Hematopoietic multipotent progenitor cell (in vitro differentiated cells): ENCODE measurements at regions not wholly inside any gene's neighbourhood (a gene's known extent, or its start where the extent isn't known, plus 50 kb on each side); places are given as distances from the start of the nearest gene placed in this dataset.
"Not testable (repeated sequence)": the region's sequence is repeated elsewhere in the genome, so short reads cannot be mapped to it uniquely, and the experiment has no call there.

ENCODE experiments used
- DNase-seq, 3 donors: peaks; one replicate each; pipeline ENCODE4 v3.0.0-alpha.2; 2011 to 2015; ENCODE audit warnings: low read depth in 2 of 3, low spot score in 2 of 3

DNA sequence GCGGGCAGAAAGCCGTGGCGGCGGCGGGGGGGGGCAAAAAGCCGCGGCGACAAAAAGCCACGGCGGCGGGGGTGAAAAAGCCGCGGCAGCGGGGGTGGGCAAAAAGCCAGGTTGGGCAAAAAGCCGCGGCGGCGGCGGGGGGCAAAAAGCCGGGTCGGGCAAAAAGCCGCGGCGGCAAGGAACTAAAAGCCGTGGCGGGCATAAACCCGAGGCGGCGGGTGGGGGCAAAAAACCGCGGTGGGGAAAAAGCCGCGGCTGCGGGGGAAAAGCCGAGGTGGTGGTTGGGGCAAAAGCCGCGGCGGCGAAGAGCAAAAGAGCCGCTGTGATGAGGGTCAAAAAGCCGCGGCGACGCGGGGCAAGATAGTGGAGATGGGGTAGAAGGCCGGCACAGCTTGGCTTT lies 1834.2 kb downstream of the FOXD4L5 start:
- DNase-seq: not testable (repeated sequence)

DNA sequence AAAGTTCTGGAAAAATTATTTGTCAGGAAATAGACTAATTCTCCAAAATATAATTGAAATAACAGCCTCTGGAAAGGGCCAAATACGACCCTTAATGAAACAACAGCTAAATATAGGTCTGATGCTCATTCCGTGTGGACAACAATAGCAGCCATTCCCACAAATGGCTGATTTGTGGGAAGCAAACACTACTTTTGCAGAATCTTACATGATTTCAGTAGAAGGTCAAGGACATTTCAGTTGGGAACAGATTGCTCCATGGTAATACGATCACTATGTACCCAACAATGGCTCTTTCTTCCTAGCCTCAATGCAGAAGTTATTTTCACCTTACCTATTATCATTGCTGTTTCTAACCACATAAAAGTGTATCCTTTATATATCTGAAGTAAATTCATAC lies 1859.9 kb downstream of the FOXD4L5 start:
- not testable (repeated sequence) for DNase-seq

DNA sequence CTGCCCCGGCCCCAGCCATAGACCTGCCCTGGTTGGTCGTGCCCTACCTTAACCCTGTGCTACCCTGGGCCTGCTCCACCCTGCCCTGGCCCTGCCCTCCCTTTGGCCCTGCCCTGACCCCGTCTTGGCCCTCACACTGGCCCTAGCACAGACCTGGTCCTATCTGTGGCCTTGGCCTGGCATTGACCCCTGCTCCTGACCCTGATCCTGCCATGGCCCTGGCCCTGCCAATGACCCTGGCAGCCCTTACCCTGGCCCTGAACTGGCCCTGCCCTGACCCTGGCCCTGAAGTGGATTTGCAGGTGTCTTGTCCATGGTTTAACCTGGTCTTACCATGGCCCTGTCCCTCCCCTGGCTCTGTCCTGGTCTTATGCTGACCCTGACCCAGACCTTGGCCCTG lies 1894.1 kb downstream of the FOXD4L5 start:
- DNase-seq: not testable (repeated sequence)

DNA sequence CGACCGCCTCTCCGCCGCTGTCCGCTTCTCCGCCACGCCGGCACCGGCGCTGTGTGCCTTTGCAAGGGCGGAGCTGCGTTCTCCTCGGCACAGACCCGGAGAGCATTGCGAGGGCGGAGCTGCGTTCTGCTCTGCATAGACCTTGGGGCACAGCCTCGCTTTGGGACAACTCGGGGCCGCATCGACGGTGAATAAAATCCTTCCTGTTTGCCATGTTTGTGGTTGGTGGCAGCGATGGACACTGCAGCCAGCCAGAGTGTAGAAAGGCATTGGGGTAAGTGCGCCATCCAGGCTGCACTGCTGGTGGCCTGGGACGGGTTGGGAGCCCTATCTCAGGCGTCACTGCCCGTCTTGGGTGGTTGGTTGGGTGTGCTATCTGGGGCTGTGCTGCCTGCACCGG lies 1899.5 kb downstream of the FOXD4L5 start:
- not testable (repeated sequence) for DNase-seq

DNA sequence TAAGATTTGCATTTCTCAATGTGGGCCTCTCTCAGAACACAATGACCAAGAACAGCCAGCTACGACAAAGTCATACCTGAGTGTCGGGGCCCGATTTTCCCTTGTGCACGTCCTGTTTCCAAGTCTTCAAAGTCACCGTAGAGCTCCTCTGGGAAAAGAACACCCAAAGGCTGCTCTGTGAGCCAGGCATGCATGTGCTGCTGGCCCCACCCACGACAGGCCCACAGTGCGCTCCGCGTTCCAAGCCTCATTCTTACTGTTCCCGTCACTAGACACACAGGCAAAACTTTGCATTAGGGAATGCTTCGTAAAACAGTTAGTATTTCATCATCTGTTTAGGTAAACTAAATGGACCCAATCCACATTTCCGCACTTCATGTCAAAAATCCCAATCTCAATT lies 1905.1 kb downstream of the FOXD4L5 start:
- not testable (repeated sequence) for DNase-seq

DNA sequence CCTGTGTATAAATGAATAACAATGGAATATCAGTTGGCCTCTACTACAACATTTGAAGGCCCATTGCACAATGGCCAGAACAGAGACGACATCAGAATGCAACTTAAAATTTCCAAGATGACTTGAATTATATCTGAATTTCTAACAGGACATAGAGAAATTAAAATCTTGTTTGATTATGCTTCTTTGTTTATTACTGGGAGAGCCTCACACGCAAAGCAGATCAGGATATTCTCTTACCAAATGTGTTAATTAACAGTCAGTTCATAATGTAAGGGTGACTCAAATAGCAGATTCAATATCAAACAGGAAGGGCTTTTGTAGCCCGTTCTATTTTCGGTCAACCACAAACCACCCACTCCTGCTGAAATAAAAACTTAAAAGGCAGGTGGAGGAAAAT lies 1930.8 kb downstream of the FOXD4L5 start:
- DNase-seq: peak in 1 of 3 donors; percentile 7

DNA sequence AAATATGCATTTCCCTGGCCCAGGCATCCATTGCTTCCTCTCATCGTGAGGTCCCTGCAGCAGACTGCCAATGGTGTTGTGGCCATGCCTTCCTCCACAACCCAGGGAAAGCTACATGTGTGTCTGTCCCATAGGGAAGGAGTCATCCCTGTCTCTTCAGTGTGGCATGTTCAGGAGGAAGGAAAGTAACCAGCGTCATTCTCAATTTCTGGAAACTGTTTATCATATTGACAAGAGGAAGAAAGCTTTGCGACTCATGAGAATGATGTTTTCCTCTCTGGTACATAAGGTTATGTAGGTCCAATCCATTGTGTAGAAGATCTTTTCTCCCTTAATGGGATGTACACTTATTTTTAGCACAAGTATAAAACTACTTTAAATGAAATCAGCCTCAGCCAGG lies 1937.7 kb downstream of the FOXD4L5 start:
- not testable (repeated sequence) for DNase-seq

DNA sequence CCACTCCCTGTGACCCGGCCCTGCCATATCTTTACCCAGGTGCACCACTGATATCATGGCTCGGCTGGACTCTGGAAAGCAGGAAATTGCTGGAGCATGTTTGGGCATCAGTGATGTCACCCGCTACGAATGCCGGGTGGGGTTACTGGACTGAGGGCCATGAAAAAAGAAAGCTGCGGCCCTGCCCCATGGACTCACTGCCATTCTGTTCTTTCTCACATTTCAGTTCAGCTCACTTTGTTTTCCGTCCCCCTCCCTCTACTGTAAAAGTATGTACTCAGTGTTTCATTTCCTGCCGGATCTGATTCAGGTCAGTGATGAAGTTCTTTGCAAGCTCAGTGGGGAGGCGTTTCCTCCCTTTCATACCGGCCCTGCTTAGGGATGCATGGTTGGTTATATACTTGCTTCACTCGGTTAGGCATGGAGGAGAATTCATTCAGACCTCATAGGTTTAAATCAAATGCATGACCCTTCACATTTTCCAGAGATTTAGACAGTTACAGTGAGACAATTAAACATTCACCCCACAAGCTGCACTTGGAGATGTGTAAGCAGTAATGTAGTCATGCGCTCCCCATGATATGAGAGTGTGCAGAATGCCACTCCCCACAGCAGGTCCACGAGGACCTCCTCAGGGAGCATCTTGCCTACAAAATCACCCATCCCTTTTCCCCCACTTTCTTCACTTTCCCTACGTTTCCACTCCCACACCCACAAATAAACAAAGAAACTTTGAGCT lies 1938.5 kb downstream of the FOXD4L5 start:
- peak in 2 of 3 donors; percentile 53 to 57 for DNase-seq

DNA sequence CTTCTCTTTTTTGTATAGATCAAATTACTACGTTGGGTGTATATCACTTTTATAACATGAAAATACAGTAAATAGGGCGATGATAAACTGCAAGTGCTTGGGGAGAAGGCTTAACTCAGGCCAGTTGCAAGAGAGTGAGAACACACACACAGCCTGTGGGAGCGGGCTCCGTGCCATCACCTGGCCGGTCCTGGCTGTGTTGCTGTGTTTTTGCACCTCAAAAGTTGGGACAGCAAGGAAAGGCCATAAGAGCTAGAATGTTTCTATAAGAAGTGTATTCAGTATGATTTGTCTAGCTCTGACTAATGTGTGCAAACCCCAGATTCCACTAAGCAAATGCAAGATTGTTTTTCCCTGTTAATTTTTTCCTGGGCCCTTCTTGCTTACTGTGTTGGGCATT lies 1940.6 kb downstream of the FOXD4L5 start:
- DNase-seq: not testable (repeated sequence)

DNA sequence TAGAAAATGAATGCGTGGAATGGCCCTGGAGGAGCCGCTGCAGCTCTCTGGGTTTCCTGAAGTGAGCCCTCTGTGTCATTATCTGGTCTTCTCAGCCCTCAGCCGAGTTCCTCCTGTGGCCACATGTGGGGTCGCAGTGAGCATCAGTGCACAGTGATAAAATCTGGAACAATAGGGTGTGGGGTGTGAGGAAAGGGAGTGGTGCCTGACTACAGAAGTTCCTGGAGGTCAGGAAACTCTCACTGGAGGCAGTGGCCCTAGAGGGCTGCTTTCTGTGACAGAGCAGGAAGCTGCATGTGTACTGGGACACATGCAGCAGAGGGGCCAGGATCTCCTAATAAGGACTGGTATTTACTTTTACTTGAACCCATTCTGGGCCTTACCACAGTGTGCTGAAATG lies 1942.5 kb downstream of the FOXD4L5 start:
- DNase-seq: peak in 2 of 3 donors; percentile 77 to 78

DNA sequence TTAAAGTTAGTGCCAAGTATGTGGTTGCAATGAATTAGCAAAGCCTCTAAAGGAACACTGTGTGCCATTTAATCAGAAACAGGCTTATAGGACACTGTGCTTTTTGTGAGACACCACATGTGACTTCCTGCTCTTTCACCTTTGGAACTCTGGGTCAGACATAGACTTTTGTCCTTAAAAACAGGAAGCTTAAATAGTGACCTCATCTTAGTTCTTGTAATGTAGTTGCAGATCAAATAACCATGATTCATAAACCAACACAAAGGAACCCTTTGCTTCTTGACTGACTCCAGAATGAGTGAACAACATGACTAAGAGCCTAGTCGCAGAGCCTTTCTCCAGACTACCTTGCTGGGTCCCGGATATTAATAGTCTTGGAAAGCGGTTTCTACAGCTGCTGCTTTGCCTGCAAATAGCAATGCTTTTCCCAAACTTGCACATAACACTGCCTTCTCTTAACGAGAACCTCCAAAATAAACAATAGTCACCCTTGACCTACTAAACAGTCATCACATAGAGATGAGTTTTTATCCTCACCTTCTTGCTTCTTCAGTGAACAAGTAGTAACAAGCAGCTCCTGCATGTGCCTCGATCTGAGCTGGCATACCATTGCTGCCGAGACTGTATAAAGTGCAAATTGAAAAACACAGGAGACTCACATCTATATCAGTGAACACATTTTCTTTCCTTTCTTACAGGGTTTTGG lies 1947.0 kb downstream of the FOXD4L5 start:
- not testable (repeated sequence) for DNase-seq

DNA sequence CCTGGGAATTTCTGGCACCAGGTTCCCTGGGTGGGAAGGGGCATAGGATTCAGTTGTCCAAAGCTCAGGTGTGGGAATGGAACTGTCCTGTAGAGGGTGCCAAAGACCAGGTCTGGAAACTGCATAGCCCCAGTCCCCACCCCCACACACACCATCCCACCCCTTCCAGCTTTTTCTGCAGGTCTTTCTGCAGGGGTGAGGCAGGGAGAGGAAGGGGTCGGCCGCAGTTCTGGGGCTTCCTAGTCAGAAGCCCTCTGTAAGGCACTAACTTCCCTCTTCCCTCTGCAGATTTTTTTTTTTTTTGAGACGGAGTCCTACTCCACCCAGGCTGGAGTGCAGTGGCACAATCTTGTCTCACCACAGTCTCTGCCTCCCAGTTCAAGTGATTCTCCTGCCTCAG lies 1949.7 kb downstream of the FOXD4L5 start:
- not testable (repeated sequence) for DNase-seq

DNA sequence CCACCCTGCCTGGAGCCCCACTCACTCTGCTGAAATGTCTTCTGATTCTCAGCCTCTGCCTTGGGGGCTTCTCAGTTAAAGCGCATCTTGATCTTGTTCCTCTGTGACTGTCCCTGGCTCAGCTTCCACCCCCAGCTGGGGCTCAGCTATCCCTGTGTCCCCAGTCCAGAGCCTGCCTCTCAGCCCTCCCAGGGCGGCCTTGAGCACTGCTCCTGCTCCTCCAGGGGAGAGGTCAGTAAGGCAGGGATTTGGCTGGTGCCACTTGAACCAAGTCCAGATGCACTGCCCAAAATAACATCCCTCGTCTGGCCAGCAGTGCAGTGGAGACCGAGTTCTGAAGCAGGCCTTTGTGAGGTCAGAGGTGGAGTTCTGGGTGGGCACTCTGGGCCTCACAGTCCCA lies 1950.8 kb downstream of the FOXD4L5 start:
- DNase-seq: not testable (repeated sequence)

DNA sequence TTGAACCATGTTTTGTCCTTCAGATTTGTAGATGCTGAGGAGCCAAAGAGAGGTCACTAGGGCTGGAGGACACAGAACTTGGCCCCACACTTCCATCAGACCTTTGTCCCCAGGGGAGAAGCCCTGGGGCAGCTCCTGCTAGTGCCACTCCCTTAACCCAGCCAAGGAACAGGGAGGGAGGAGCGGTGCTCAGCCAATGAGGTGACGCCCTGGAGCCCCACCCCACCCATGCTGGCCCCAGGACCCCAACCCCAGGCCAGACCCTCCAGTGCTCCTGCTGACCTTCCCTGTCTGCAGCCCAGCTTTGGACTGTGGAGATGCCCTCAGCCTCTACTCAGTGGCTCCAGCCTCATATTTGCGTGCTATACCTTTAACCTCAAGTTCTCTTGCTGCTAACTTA lies 1951.9 kb downstream of the FOXD4L5 start:
- not testable (repeated sequence) for DNase-seq

DNA sequence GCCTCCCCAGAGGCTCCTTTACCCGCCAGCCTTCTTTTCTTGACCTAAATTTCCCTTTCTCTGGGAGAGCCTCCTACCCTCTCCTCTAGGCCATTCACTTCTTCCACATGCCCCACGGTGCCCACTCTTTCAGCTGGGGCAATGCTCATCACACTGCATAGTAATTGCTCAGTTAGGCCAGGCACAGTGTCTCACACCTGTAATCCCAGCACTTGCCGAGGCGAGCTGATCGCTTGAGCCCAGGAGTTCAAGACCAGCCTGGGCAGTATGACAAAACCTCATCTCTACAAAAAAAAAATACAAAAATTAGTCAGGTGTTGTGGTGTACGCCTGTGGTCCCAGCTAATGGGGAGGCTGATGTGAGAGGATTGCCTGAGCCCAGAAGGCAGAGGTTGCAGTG lies 1956.7 kb downstream of the FOXD4L5 start:
- DNase-seq: not testable (repeated sequence)

DNA sequence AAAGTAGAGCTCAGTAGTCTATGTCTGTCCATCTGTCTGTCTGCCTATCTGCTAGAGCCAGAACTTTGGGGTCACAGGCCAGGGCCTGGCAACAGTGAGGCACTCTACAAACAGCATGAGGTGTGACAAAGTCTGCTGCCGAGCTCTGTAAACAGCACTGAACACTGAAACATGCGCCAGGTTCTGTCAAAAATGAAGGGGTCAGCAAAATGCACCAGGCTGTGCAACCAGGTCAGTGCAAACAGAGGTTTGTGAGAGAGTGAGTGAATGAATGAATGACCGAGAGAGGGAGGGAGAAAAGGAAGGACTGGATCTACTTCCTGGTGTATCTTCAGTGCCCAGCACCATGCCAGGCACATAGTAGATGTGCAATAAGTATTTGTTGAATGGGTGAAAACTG lies 1957.8 kb downstream of the FOXD4L5 start:
- not testable (repeated sequence) for DNase-seq

DNA sequence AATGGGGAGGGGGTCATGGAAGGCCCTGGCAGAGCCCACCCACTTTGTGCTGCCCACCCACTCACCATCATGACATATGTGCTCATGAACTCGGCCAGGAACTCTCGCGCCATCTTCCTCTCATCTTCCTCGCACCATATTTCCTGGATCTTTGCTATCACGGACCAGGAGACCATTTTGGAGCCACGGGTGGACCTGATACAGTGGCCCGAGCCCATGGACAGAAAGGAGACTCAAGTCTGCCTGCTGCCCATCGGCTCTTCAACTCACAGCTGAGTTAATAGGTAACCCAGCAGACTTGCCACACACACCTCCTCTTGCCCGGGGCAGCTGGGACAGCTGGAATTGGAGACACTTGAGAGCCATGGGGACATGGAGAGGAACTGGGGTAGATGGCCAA lies 1958.3 kb downstream of the FOXD4L5 start:
- not testable (repeated sequence) for DNase-seq

DNA sequence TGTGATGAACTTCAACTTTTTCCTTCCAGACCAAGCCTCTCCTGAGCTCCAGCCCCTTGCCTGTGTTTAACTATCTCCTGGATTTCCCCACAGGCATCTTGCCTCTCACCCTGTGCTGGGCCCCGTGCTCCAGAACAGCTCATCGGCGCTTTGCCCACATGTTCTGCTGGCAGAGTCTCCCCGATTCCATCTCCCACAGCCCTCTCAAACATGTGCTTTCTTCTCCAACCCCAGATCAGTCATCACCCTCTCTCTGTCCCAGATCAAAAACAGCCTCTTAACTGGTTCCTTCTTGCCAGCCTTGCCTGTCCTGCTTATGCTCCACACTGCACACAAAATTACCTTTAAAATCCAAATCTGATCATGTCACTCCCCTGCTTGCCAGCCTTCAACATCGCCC lies 1959.3 kb downstream of the FOXD4L5 start:
- DNase-seq: not testable (repeated sequence)

DNA sequence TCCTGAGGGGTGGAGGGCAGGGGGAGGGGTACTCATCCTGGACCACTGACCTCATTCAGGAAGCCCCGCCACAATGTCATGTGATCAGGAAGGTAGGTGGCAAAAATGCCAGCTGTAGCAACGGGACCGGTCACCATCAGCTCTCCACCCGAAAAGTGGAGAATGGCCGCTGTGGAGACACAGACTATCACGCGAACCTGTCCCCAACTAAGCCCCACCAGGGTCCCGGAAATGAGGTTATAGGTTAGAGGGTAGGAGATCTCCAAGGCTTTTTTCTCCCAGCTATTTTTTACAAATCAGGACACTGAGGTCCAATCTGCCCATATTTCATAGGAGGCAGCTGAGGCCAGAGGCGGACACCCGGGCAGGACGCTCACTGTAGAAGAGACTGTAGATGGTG lies 1966.9 kb downstream of the FOXD4L5 start:
- not testable (repeated sequence) for DNase-seq

DNA sequence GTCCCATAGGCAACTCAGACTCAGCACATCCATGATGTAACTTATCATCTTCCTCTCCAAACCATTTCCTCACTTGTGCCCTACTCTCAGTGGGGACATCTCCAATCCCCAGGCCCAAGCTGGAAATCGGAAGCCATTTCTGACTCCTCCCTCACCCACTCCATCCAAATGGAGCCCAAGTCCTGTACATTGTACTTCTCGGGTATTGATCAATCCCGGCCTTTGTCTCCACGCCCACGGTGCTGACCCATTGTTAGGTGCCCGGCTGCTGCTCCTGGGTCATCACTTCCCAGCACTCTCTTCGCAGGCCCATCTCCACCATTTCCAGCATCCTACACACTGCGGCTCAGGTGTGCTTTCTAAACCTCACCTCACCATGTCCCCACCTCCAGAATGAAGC lies 1969.6 kb downstream of the FOXD4L5 start:
- not testable (repeated sequence) for DNase-seq

DNA sequence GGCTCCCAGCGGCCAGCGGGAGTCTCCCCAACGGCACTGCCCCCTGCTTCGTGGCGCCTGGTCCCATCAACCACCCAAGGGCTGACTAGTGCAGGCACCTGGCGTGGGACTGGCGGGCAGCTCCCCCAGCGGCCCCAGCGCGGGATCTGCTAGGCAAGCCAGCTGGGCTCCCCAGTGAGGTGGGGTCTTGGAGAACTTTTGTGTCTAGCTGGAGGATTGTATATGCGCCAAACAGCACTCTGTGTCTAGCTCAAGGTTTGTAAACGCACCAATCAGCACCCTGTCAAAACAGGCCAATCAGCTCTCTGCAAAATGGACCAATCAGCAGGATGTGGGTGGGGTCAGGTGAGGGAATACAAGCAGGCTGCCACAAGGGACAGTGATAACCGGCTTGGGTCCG lies 1988.2 kb downstream of the FOXD4L5 start:
- not testable (repeated sequence) for DNase-seq

DNA sequence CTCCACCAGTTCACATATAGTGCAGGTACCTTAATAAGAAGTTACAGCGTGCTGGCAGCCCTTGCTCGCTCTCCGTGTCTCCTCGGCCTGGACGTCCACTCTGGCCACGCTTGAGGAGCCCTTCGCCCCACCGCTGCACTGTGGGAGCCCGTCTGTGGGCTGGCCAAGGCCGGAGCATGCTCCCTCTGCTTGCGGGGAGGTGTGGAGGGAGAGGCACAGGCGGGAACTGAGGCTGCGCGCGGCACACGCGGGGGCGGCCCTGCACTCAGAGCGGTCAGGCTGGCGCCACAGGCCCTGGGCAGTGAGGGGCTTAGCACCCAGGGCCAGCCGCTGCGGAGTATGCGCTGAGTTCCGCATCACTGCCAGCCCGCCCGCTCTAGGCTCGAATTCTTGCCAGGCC lies 1988.6 kb downstream of the FOXD4L5 start:
- not testable (repeated sequence) for DNase-seq
